ENCODE measurements at regions not wholly inside any gene's neighbourhood (a gene's known extent, or its start where the extent isn't known, plus 50 kb on each side); places are given as distances from the start of the nearest gene placed in this dataset.

DNA sequence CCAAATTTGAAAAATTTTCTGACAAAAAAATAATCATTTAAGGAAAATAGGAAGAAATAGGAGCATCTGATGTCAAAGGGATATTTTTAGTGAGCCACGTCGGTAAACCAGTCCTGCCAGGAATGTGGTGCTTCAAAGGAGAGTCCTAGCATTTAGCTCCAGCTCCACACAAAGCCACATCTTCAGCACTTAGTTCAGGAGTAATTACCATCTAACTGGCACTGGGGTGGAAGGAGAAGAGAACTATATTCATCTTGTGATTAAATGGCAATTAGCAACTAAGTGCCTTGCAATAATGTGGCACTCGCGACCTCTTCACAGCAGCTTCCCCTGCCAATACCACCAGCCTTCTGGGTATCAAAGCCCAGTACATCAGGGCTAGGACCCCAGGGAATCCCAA, 409.1 kb downstream of the SETD4 start:
- H3K4me1 ChIP-seq (ENCODE audit: insufficient read depth, low read length) = peaks cover 2% of the 10 kb centered on the region; the same call in 1 of the 2 replicates
- Mint-ChIP-seq H3K27ac (no peak overlapping the region), H3K4me1 (peaks cover 11 to 17% of the 10 kb centered on the region in 2 experiments), H3K9me3 (no peaks in the 10 kb centered on the region), H3K4me3 (no peak overlapping the region), H3K27me3 (ENCODE audit: low read depth) (no peaks in the 10 kb centered on the region; the same call in 1 of the 2 replicates), H3K36me3 (ENCODE audit: insufficient read depth in 1 of 3, low read depth in 3 of 3) (no peaks in the 10 kb centered on the region)
- H3K18ac ChIP-seq (ENCODE audit: insufficient read length, low read depth, low read length) = no peak overlapping the region
- no peak overlapping the region for H3K4ac ChIP-seq (ENCODE audit: low read depth, low read length)
- H3T11ph ChIP-seq (ENCODE audit: low read length) = no peak overlapping the region
- no peak overlapping the region for H3K23ac ChIP-seq (ENCODE audit: insufficient read length, low read depth, low read length)
- no peak overlapping the region for H4K5ac ChIP-seq (ENCODE audit: insufficient read length, low read depth, low read length)
- H3K23me2 ChIP-seq (ENCODE audit: insufficient read length, low read depth, low read length, poor library complexity, severe bottlenecking) = no peaks in the 10 kb centered on the region
- H3K27ac ChIP-seq (ENCODE audit: insufficient read length, low read depth, low read length) = no peak overlapping the region
- WGBS (ENCODE audit: extremely low coverage, insufficient read length, low lambda C conversion rate) = no CpG with 5 or more reads among the region's 4 CpGs
- no peak overlapping the region for H3K9ac ChIP-seq (ENCODE audit: extremely low read depth, insufficient read length, low read length)
- no peaks in the 10 kb centered on the region for H3K79me2 ChIP-seq (ENCODE audit: insufficient read depth, low read length)
- no peak overlapping the region for H2AK5ac ChIP-seq (ENCODE audit: insufficient read length, low read length)
- TF ChIP-seq, protein P1, sequence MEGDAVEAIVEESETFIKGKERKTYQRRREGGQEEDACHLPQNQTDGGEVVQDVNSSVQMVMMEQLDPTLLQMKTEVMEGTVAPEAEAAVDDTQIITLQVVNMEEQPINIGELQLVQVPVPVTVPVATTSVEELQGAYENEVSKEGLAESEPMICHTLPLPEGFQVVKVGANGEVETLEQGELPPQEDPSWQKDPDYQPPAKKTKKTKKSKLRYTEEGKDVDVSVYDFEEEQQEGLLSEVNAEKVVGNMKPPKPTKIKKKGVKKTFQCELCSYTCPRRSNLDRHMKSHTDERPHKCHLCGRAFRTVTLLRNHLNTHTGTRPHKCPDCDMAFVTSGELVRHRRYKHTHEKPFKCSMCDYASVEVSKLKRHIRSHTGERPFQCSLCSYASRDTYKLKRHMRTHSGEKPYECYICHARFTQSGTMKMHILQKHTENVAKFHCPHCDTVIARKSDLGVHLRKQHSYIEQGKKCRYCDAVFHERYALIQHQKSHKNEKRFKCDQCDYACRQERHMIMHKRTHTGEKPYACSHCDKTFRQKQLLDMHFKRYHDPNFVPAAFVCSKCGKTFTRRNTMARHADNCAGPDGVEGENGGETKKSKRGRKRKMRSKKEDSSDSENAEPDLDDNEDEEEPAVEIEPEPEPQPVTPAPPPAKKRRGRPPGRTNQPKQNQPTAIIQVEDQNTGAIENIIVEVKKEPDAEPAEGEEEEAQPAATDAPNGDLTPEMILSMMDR (conservative IDR thresholded peaks at IDR 0.05) = no peak
- H4K20me1 ChIP-seq (ENCODE audit: control insufficient read depth, insufficient read depth, insufficient read length) = no peaks in the 10 kb centered on the region
- no peak for DNase-seq
- no peak overlapping the region for H4K8ac ChIP-seq (replicated peaks; ENCODE audit: insufficient read length, low read depth, low read length)
- H2BK5ac ChIP-seq (ENCODE audit: insufficient read length, low read length) = no peak overlapping the region
- H3K27me3 ChIP-seq (ENCODE audit: insufficient read depth, low read length) = no peaks in the 10 kb centered on the region
- no peaks in the 10 kb centered on the region for H3K79me1 ChIP-seq (ENCODE audit: insufficient read depth, low read depth, low read length, poor library complexity, severe bottlenecking)
- no peak overlapping the region for H2BK12ac ChIP-seq (ENCODE audit: insufficient read length, low read depth, low read length)
- no peak overlapping the region for H3K56ac ChIP-seq (ENCODE audit: insufficient read length, low read depth, low read length)
- no peak overlapping the region for H2BK120ac ChIP-seq (ENCODE audit: low read depth, low read length, poor library complexity, severe bottlenecking)
- H2AFZ ChIP-seq (ENCODE audit: low read length) = no peak overlapping the region
- H2BK15ac ChIP-seq (ENCODE audit: low read depth, low read length) = no peak overlapping the region
- no peak overlapping the region for H3K14ac ChIP-seq (ENCODE audit: insufficient read depth, low read length)
- no peak overlapping the region for H4K91ac ChIP-seq (ENCODE audit: insufficient read length, low read depth, low read length)
- no peak overlapping the region for H3K4me2 ChIP-seq (ENCODE audit: insufficient read depth, insufficient read length, low read length)
- no peak overlapping the region for H2BK20ac ChIP-seq (ENCODE audit: low read depth, low read length, poor library complexity, severe bottlenecking)
- no peaks in the 10 kb centered on the region for H3K9me3 ChIP-seq (ENCODE audit: control insufficient read depth, low read depth, low read length)

Measured in H9 (cell line).